Ascending aorta (tissue), 2 donors: ENCODE measurements at regions not wholly inside any gene's neighbourhood (a gene's known extent, or its start where the extent isn't known, plus 50 kb on each side); places are given as distances from the start of the nearest gene placed in this dataset.
A peak's percentile ranks its signal among the peaks of the same experiment; 100 is the strongest.

Source experiments
- DNase-seq, 2 donors: peaks; one replicate each; pipeline ENCODE4 v3.0.0-alpha.2; 2019; ENCODE audit warnings: low spot score in 2 of 2
- H3K27ac ChIP-seq, 2 donors: fragments of 200-600 bp; sonication (generic); one replicate each; pipeline ENCODE4 v1.5.1; 2016 to 2017; ENCODE audit warnings: mild to moderate bottlenecking in 1 of 2
- H3K27me3 ChIP-seq: fragments of 200-600 bp; sonication (generic); one replicate; pipeline ENCODE4 v1.5.1; 2017
- H3K36me3 ChIP-seq, 2 donors: fragments of 200-600 bp; sonication (generic); one replicate each; pipeline ENCODE4 v1.5.1; 2016
- H3K4me1 ChIP-seq, 2 donors: fragments of 200-600 bp; sonication (generic); one replicate each; pipeline ENCODE4 v1.5.1; 2016 to 2017; ENCODE audit warnings: mild to moderate bottlenecking in 1 of 2
- H3K4me3 ChIP-seq, 2 donors: fragments of 200-600 bp; sonication (generic); one replicate each; pipeline ENCODE4 v1.5.1; 2016 to 2017; ENCODE audit warnings: mild to moderate bottlenecking in 1 of 2
- H3K9me3 ChIP-seq, 2 donors: fragments of 200-600 bp; sonication (generic); one replicate each; pipeline ENCODE4 v1.5.1; 2016
- CTCF ChIP-seq, 3 experiments: fragments of 200-600 bp in 2 of 3; fragments of 450-650 bp in 1 of 3; sonication (generic) in 2 of 3; IDR thresholded peaks; one replicate each; pipeline ENCODE4 v1.5.1; 2016 to 2019; ENCODE audit warnings: antibody characterized with exemption in 3 of 3, mild to moderate bottlenecking in 1 of 3, moderate library complexity in 1 of 3
- intact Hi-C: fragments of 100-400 bp; cut with DNase I; formaldehyde crosslinking; loops from one replicate; pipeline ENCODE4 v1.15.1; 2023

DNA sequence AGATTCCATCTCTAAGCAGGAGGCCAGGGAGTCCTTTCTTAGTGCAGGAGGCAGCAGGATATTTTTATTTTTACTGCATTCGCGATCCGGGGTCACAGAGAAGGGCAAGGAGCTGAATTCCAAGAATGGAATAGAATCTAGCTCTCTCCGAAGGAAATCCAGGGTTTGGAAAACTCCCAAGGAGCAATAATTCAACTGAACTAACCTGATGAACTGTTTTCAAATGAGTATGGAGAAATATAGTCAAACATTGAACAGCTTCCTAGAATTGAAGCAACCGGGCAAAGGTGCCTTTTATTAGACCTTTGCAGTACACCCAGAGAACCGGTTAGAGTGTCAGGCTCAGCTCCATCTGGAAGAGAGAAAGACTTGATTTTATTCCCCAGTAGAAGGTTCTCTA is 120.7 kb upstream of the MAF start:
- no peak for TF ChIP-seq CTCF (IDR thresholded peaks at IDR 0.05)
- DNase-seq = no peak
- Histone ChIP-seq H3K9me3 (no peaks in the 10 kb centered on the region), H3K27ac (peak overlapping the region; percentile 58 to 77), H3K36me3 (no peaks in the 10 kb centered on the region), H3K4me1 (peaks cover 9 to 22% of the 10 kb centered on the region in 2 donors), H3K4me3 (no peak overlapping the region), H3K27me3 (no peaks in the 10 kb centered on the region)
- intact Hi-C loops = no loop called here

- no peaks in the 10 kb centered on the region for H3K36me3 ChIP-seq
- H3K27ac ChIP-seq = peak overlapping the region; percentile 82 to 90
- H3K4me3 ChIP-seq = peak overlapping the region in 1 of 2 donors; percentile 0
- H3K4me1 ChIP-seq = peaks cover 29 to 39% of the 10 kb centered on the region in 2 donors
- no peak for DNase-seq
- no peaks in the 10 kb centered on the region for H3K27me3 ChIP-seq
- intact Hi-C loops = loop anchor here (5.0 to 10.0 kb wide), 3 partner anchors 35 to 1033 kb away; no protein-coding TSS in a partner anchor
- H3K9me3 ChIP-seq = no peaks in the 10 kb centered on the region
- no peak for TF ChIP-seq CTCF (IDR thresholded peaks at IDR 0.05)
Observed at GRCh38 chr16:79717333-79718137, 117.0 kb upstream of the MAF start.

- DNase-seq = no peak
- Histone ChIP-seq H3K36me3 (no peaks in the 10 kb centered on the region), H3K9me3 (no peaks in the 10 kb centered on the region), H3K4me3 (no peak overlapping the region), H3K27me3 (no peaks in the 10 kb centered on the region), H3K27ac (peak overlapping the region; percentile 82 to 90), H3K4me1 (peaks cover 29 to 38% of the 10 kb centered on the region in 2 donors)
- TF ChIP-seq CTCF (IDR thresholded peaks at IDR 0.05) = no peak
- intact Hi-C loops = loop anchor here (5.0 to 10.0 kb wide), 3 partner anchors 36 to 1032 kb away; no protein-coding TSS in a partner anchor
Observed at GRCh38 chr16:79716645-79717332, 116.3 kb upstream of the MAF start.

DNA sequence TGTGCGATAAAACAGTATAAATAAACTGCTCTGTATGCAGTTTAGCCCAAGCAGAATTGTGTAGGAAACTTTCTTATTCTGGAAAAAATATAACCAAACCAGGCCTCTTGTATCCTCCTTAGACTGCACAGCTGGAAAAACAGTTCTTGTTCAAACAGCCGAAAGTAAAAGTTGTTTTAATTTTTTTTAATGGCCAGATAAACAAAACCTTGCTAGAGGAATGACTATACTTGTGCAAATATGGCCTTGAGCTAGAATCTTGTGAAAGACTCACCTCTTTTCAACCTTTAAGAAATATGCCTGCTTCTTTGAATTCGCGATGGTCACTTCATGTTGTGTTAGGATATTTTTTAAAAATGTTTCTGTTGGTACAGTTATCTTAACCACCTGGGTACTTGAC is 114.5 kb upstream of the MAF start:
- no peak for DNase-seq
- TF ChIP-seq CTCF (IDR thresholded peaks at IDR 0.05) = no peak
- intact Hi-C loops = loop anchor here (2.0 to 10.0 kb wide), 5 partner anchors 37 to 1030 kb away; partner anchors contain the start of gene MAF
- H3K9me3 ChIP-seq = no peaks in the 10 kb centered on the region
- H3K36me3 ChIP-seq = no peaks in the 10 kb centered on the region
- peaks cover 27 to 37% of the 10 kb centered on the region in 2 donors for H3K4me1 ChIP-seq
- H3K27me3 ChIP-seq = no peaks in the 10 kb centered on the region
- peak overlapping the region; percentile 82 to 90 for H3K27ac ChIP-seq
- H3K4me3 ChIP-seq = peak overlapping the region in 1 of 2 donors; percentile 20

GRCh38 chr16:79714440-79714839 is 113.9 kb upstream of the MAF start:
- peak overlapping the region; percentile 82 to 90 for H3K27ac ChIP-seq
- H3K36me3 ChIP-seq = no peaks in the 10 kb centered on the region
- H3K9me3 ChIP-seq = no peaks in the 10 kb centered on the region
- peak; percentile 18 to 85 for DNase-seq
- H3K4me1 ChIP-seq = peaks cover 27 to 37% of the 10 kb centered on the region in 2 donors
- no peaks in the 10 kb centered on the region for H3K27me3 ChIP-seq
- intact Hi-C loops = loop anchor here (2.0 to 10.0 kb wide), 3 partner anchors 56 to 1030 kb away; partner anchors contain the start of gene MAF
- TF ChIP-seq CTCF (IDR thresholded peaks at IDR 0.05) = no peak
- peak overlapping the region in 1 of 2 donors; percentile 20 for H3K4me3 ChIP-seq
